Left cardiac atrium (tissue), 4 donors: ENCODE measurements at regions not wholly inside any gene's neighbourhood (a gene's known extent, or its start where the extent isn't known, plus 50 kb on each side); places are given as distances from the start of the nearest gene placed in this dataset.

ENCODE experiments used
- ATAC-seq, 2 donors: fragments of 200-7000 bp; cut with Tn5 transposase; one replicate each; pipeline ENCODE4 v1.9.1; 2020; ENCODE audit warnings: mild to moderate bottlenecking in 2 of 2, moderate library complexity in 2 of 2
- DNase-seq: peaks from one replicate; pipeline ENCODE4 v3.0.0-alpha.2; 2020
- intact Hi-C, 2 donors: fragments of 100-400 bp; cut with DNase I; formaldehyde crosslinking; loops; one replicate each; pipeline versions ENCODE4 v1.14.1 to v1.15.1; 2022 to 2023
- donor health status: DM: no; HTN: yes; CAD: no.
- donor health status: DM: no; HTN: yes; CAD: no; lungs with severe emphysema.
- donor health status: DM: yes; HTN: yes; CAD: no.
- donor health status: Dilated cardiomyopathy.

DNA sequence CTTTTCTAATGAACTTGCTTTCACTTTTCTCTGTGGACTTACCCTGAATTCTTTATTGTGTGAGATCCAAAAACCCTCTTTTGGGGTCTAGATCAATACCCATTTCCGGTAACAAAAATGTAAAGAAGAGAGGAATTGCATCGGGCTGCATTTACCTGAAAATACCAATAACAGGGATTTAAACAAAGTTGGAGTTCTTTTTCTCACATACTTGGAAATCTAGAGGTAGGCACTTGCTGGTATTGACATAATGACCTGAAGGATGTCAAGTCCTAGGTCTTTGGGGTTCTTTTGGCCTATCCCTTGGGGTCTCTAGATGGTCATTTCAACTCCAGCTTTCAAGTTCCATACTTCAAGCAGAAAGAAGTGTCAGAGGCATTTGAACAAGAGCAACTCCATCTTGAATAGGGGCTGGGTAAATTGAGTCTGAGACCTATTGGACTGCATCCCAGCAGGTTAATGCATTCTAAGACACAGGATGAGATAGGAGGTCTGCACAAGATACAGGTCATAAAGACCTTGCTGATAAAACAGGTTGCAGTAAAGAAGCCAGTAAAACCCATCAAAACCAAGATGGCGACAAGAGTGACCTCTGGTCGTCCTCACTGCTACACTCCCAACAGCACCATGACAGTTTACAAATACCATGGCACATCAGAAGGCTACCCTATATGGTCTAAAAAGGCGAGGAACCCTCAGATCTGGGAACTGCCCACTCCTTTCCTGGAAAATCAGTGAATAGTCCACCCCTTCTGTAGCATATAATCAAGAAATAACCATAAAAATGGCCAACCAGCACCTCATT is 50.8 kb upstream of the ZNF280D start:
- intact Hi-C loops = no loop called here
- DNase-seq (no peak), ATAC-seq (no peak)

DNA sequence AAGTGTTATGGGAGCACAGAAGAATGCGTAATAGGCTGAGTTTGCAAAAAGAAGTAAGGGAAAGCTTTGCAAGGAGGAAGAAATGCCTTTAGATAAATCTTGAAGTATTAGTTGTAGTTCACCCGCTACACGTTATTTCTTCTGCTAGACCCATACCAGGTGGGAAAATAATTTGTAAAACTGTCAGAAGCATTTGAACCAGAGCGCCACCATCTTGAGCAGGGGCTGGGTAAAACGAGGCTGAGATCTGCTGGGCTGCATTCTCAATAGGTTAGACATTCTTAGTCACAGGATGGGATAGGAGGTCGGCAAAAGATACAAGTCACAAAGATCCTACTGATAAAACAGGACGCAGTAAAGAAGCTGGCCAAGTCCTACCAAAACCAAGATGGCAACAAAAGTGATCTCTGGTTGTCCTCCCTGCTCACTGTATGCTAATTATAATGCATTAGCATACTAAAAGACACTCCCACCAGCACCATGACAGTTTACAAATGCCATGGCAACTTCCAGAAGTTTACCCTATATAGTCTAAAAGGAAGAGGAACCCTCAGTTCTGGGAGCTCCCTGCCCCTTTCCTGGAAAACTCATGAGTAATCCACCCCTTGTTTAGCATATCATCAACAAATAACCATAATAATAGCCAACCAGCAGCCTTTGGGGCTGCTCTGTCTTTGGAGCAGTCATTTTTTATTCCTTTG is 50.0 kb upstream of the ZNF280D start:
- DNase-seq = no peak
- ATAC-seq = no peak
- intact Hi-C loops = no loop called here
